SK-N-SH treated with all-trans-retinoic acid at 6 μM for 48 hours (cell line): ENCODE measurements at regions not wholly inside any gene's neighbourhood (a gene's known extent, or its start where the extent isn't known, plus 50 kb on each side); places are given as distances from the start of the nearest gene placed in this dataset.

Source experiments
- ARNTL ChIP-seq: fragments of 450-650 bp; formaldehyde crosslinking; IDR thresholded peaks from 2 replicates; pipeline ENCODE4 v1.5.0; 2020; ENCODE audit warnings: low read depth, mild to moderate bottlenecking, moderate library complexity, borderline replicate concordance
- BACH2 ChIP-seq: fragments of 250-450 bp; sonication (Bioruptor Pico); IDR thresholded peaks from 2 replicates; pipeline ENCODE4 v1.9.0; 2021; ENCODE audit warnings: mild to moderate bottlenecking, borderline replicate concordance
- CSDC2 ChIP-seq: fragments of 250-450 bp; sonication (Bioruptor Pico); IDR thresholded peaks from 2 replicates; pipeline ENCODE4 v1.5.0; 2020; ENCODE audit warnings: mild to moderate bottlenecking, moderate library complexity
- OSR1 ChIP-seq: fragments of 250-450 bp; sonication (Bioruptor Pico); IDR thresholded peaks from 2 replicates; pipeline ENCODE4 v1.8.0; 2022; ENCODE audit warnings: moderate library complexity, mild to moderate bottlenecking, inconsistent platforms
- PPARA ChIP-seq: fragments of 250-450 bp; sonication (Bioruptor Pico); IDR thresholded peaks from 2 replicates; pipeline ENCODE4 v1.5.0; 2020; ENCODE audit warnings: mild to moderate bottlenecking, borderline replicate concordance
- TCF4 ChIP-seq: fragments of 250-450 bp; sonication (Bioruptor Pico); IDR thresholded peaks from 2 replicates; pipeline ENCODE4 v1.8.0; 2021; ENCODE audit warnings: mild to moderate bottlenecking, moderate library complexity, borderline replicate concordance
- ZFP30 ChIP-seq: fragments of 450-650 bp; formaldehyde crosslinking; IDR thresholded peaks from 2 replicates; pipeline ENCODE4 v1.5.0; 2022; ENCODE audit warnings: mild to moderate bottlenecking, moderate library complexity
- ZNF8 ChIP-seq: fragments of 450-650 bp; formaldehyde crosslinking; IDR thresholded peaks from 2 replicates; pipeline ENCODE4 v1.5.0; 2020; ENCODE audit warnings: mild to moderate bottlenecking, moderate library complexity
- TF ChIP-seq, protein P1 (sequence below): fragments of 250-450 bp; sonication (Bioruptor Pico); IDR thresholded peaks from 2 replicates; pipeline ENCODE4 v1.8.0; 2020; ENCODE audit warnings: mild to moderate bottlenecking, moderate library complexity, borderline replicate concordance
- TF ChIP-seq, protein P2 (sequence below): fragments of 250-450 bp; sonication (Bioruptor Pico); IDR thresholded peaks from 2 replicates; pipeline ENCODE4 v1.5.1; 2020; ENCODE audit warnings: low read depth, mild to moderate bottlenecking, moderate library complexity

- no peak for TF ChIP-seq ARNTL (CRISPR knock-in tag)
- no peak for TF ChIP-seq OSR1 (CRISPR knock-in tag)
- no peak for TF ChIP-seq ZFP30 (CRISPR knock-in tag)
- TF ChIP-seq CSDC2 (CRISPR knock-in tag), result no peak
- TF ChIP-seq PPARA (CRISPR knock-in tag), result no peak
- TF ChIP-seq TCF4 (CRISPR knock-in tag), result no peak
- TF ChIP-seq ZNF8, result no peak
- TF ChIP-seq, protein P1, sequence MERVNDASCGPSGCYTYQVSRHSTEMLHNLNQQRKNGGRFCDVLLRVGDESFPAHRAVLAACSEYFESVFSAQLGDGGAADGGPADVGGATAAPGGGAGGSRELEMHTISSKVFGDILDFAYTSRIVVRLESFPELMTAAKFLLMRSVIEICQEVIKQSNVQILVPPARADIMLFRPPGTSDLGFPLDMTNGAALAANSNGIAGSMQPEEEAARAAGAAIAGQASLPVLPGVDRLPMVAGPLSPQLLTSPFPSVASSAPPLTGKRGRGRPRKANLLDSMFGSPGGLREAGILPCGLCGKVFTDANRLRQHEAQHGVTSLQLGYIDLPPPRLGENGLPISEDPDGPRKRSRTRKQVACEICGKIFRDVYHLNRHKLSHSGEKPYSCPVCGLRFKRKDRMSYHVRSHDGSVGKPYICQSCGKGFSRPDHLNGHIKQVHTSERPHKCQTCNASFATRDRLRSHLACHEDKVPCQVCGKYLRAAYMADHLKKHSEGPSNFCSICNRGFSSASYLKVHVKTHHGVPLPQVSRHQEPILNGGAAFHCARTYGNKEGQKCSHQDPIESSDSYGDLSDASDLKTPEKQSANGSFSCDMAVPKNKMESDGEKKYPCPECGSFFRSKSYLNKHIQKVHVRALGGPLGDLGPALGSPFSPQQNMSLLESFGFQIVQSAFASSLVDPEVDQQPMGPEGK (CRISPR knock-in tag), result no peak
- TF ChIP-seq, protein P2, sequence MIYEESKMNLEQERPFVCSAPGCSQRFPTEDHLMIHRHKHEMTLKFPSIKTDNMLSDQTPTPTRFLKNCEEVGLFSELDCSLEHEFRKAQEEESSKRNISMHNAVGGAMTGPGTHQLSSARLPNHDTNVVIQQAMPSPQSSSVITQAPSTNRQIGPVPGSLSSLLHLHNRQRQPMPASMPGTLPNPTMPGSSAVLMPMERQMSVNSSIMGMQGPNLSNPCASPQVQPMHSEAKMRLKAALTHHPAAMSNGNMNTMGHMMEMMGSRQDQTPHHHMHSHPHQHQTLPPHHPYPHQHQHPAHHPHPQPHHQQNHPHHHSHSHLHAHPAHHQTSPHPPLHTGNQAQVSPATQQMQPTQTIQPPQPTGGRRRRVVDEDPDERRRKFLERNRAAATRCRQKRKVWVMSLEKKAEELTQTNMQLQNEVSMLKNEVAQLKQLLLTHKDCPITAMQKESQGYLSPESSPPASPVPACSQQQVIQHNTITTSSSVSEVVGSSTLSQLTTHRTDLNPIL (CRISPR knock-in tag), result no peak
- no peak for TF ChIP-seq BACH2 (CRISPR knock-in tag)
Measured at GRCh38 chr1:118272884-118273283, 87.9 kb upstream of the SPAG17 start.
